ENCODE measurements at regions not wholly inside any gene's neighbourhood (a gene's known extent, or its start where the extent isn't known, plus 50 kb on each side); places are given as distances from the start of the nearest gene placed in this dataset.

DNA sequence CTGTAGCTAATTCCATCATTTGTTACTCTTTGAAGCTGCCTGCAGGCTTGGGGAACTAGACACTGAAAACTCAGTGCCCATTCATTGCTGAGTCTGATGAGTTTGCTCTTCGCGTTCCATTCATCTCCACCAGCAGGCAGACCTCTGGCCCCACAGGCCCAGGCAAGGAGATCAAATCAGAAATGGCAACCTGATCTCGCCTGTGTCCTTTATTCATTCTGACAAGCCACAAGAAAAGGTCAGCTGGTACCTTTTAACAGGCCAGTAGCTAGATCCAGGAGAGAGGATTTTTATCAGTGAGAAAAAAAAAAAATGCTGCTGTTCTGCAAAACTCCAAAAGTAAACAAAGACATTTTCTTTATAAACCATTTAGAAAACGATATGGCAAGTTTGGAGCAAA is 742.5 kb downstream of the ETS1 start:
- no CpG with 5 or more reads among the region's 4 CpGs for WGBS, 2 experiments (ENCODE audit: extremely low coverage in 2 of 2, insufficient read length in 1 of 2)
- no peaks in the 10 kb centered on the region for H3K79me1 ChIP-seq (ENCODE audit: low read depth in 1 of 2, low read length in 2 of 2)
- no peak overlapping the region for H4K91ac ChIP-seq (ENCODE audit: insufficient read depth, low read depth, low read length)
- BruUV-seq (replicated peaks), result no TSS peak
- H2AK9ac ChIP-seq (replicated peaks; ENCODE audit: low read depth, low read length, poor library complexity), result no peak overlapping the region
- H2AK5ac ChIP-seq (ENCODE audit: low read depth, low read length), result no peak overlapping the region
- H2AFZ ChIP-seq (replicated peaks; ENCODE audit: low read length, poor library complexity), result no peak overlapping the region
- H3K4me3 ChIP-seq (ENCODE audit: insufficient read depth, low read depth, low read length), result no peak overlapping the region
- H4K20me1 ChIP-seq (ENCODE audit: insufficient read depth, low read length), result no peaks in the 10 kb centered on the region
- no peak overlapping the region for H3K18ac ChIP-seq (ENCODE audit: low read depth, low read length)
- no peak overlapping the region for H2BK5ac ChIP-seq (ENCODE audit: low read depth, low read length, poor library complexity, severe bottlenecking)
- H3K27ac ChIP-seq (ENCODE audit: insufficient read depth, low read length), result no peak overlapping the region
- H3K23ac ChIP-seq (ENCODE audit: low read depth, low read length), result no peak overlapping the region
- dilution Hi-C loops (cut with HindIII; ENCODE audit: low sequenced_read_pairs, unreplicated experiment) (no loop called here), intact Hi-C loops (cut with micrococcal nuclease) (loop anchor here (1.0 to 10.0 kb wide), 2 partner anchors 176 to 310 kb away; no protein-coding TSS in a partner anchor), in situ Hi-C loops (cut with MboI; ENCODE audit: low sequenced_read_pairs) (no loop called here)
- no peak overlapping the region for H2BK15ac ChIP-seq (ENCODE audit: low read depth, low read length)
- no peak overlapping the region for H3K56ac ChIP-seq (ENCODE audit: extremely low read depth, insufficient read depth, low read length)
- no peak overlapping the region for H3K4me2 ChIP-seq (ENCODE audit: low read depth, low read length)
- POLR2A ChIA-PET (ENCODE audit: unreplicated experiment), result no interaction called here
- H2BK20ac ChIP-seq (ENCODE audit: low read depth, low read length), result no peak overlapping the region
- H3K14ac ChIP-seq (replicated peaks; ENCODE audit: low read depth, low read length), result no peak overlapping the region
- H3K4ac ChIP-seq (ENCODE audit: low read depth, low read length), result no peak overlapping the region
- H2BK120ac ChIP-seq (ENCODE audit: low read depth, low read length), result no peak overlapping the region
- no peak overlapping the region for H4K8ac ChIP-seq (ENCODE audit: low read depth in 2 of 2, low read length in 2 of 2)
- H4K5ac ChIP-seq (ENCODE audit: low read depth, low read length), result no peak overlapping the region
- H3K36me3 ChIP-seq (ENCODE audit: control insufficient read depth, insufficient read depth, low read length), result no peaks in the 10 kb centered on the region
- CTCF ChIA-PET, result no interaction called here
- no peaks in the 10 kb centered on the region; the same call in 1 of the 2 replicates for H3K27me3 ChIP-seq (ENCODE audit: control insufficient read depth, insufficient read depth, low read length)
- no peak overlapping the region for H3K9ac ChIP-seq (ENCODE audit: low read depth, low read length)
- no peaks in the 10 kb centered on the region for H3K9me1 ChIP-seq (ENCODE audit: insufficient read depth, low read length)
- DNase-seq, result no peak
- no peaks in the 10 kb centered on the region for H3K4me1 ChIP-seq (ENCODE audit: control insufficient read depth, insufficient read depth, low read length)
- H3K9me3 ChIP-seq (ENCODE audit: control insufficient read depth, insufficient read depth, low read length), result no peaks in the 10 kb centered on the region
- ATAC-seq (ENCODE audit: low read depth), result no peak
- TF ChIP-seq BHLHE40 (IDR thresholded peaks at IDR 0.05; ENCODE audit: low read depth, low read length) (no peak), NFE2L2 (IDR thresholded peaks at IDR 0.05; ENCODE audit: low read depth, low read length) (no peak), RAD21 (IDR thresholded peaks at IDR 0.05; ENCODE audit: low read length) (no peak), MAZ (IDR thresholded peaks at IDR 0.05; ENCODE audit: borderline replicate concordance, low read depth, low read length) (no peak), ELK1 (IDR thresholded peaks at IDR 0.05; ENCODE audit: borderline replicate concordance, low read depth, low read length) (no peak), MXI1 (IDR thresholded peaks at IDR 0.05; ENCODE audit: borderline replicate concordance, low read depth, low read length) (no peak), MAFK (IDR thresholded peaks at IDR 0.05; ENCODE audit: low read depth, low read length) (no peak), CHD1 (IDR thresholded peaks at IDR 0.05; ENCODE audit: low read depth, low read length) (no peak), CEBPB (IDR thresholded peaks at IDR 0.05; ENCODE audit: low read depth, low read length) (no peak), RCOR1 (IDR thresholded peaks at IDR 0.05; ENCODE audit: insufficient replicate concordance, low read length) (no peak), SMC3 (IDR thresholded peaks at IDR 0.05; ENCODE audit: low read depth, low read length) (no peak), FOS (IDR thresholded peaks at IDR 0.05; ENCODE audit: low read depth, low read length) (no peak), RFX5 (IDR thresholded peaks at IDR 0.05; ENCODE audit: low read depth, low read length) (no peak), POLR2A (IDR thresholded peaks at IDR 0.05; ENCODE audit: low read depth, low read length) (no peak)
- TF ChIP-seq, protein P1, sequence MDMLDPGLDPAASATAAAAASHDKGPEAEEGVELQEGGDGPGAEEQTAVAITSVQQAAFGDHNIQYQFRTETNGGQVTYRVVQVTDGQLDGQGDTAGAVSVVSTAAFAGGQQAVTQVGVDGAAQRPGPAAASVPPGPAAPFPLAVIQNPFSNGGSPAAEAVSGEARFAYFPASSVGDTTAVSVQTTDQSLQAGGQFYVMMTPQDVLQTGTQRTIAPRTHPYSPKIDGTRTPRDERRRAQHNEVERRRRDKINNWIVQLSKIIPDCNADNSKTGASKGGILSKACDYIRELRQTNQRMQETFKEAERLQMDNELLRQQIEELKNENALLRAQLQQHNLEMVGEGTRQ (IDR thresholded peaks at IDR 0.05; ENCODE audit: low read depth, low read length), result no peak
- TF ChIP-seq, protein P2, sequence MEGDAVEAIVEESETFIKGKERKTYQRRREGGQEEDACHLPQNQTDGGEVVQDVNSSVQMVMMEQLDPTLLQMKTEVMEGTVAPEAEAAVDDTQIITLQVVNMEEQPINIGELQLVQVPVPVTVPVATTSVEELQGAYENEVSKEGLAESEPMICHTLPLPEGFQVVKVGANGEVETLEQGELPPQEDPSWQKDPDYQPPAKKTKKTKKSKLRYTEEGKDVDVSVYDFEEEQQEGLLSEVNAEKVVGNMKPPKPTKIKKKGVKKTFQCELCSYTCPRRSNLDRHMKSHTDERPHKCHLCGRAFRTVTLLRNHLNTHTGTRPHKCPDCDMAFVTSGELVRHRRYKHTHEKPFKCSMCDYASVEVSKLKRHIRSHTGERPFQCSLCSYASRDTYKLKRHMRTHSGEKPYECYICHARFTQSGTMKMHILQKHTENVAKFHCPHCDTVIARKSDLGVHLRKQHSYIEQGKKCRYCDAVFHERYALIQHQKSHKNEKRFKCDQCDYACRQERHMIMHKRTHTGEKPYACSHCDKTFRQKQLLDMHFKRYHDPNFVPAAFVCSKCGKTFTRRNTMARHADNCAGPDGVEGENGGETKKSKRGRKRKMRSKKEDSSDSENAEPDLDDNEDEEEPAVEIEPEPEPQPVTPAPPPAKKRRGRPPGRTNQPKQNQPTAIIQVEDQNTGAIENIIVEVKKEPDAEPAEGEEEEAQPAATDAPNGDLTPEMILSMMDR (conservative IDR thresholded peaks at IDR 0.05; ENCODE audit: low read depth, low read length), result no peak
